Ishikawa (cell line): ENCODE measurements at regions not wholly inside any gene's neighbourhood (a gene's known extent, or its start where the extent isn't known, plus 50 kb on each side); places are given as distances from the start of the nearest gene placed in this dataset.

Experiments
- CEBPB ChIP-seq: IDR thresholded peaks from 2 replicates; pipeline ENCODE4 v1.6.1; 2012
- EP300 ChIP-seq: IDR thresholded peaks from 2 replicates; pipeline ENCODE4 v1.6.1; 2012; ENCODE audit warnings: borderline replicate concordance
- MAX ChIP-seq: IDR thresholded peaks from 2 replicates; pipeline ENCODE4 v1.6.1; 2012
- NFIC ChIP-seq: IDR thresholded peaks from 2 replicates; pipeline ENCODE4 v1.6.1; 2012
- RAD21 ChIP-seq: IDR thresholded peaks from 2 replicates; pipeline ENCODE4 v1.6.1; 2012; ENCODE audit warnings: low read depth
- REST ChIP-seq: IDR thresholded peaks from 2 replicates; pipeline ENCODE4 v1.6.1; 2012; ENCODE audit warnings: low read depth, mild to moderate bottlenecking
- TAF1 ChIP-seq: IDR thresholded peaks from 2 replicates; pipeline ENCODE4 v1.6.1; 2012; ENCODE audit warnings: low read depth, mild to moderate bottlenecking
- TCF12 ChIP-seq: IDR thresholded peaks from 2 replicates; pipeline ENCODE4 v1.6.1; 2012; ENCODE audit warnings: low read depth
- YY1 ChIP-seq: IDR thresholded peaks from 2 replicates; pipeline ENCODE4 v1.6.1; 2012; ENCODE audit warnings: low read depth

- TF ChIP-seq REST (no peak), TAF1 (no peak), EP300 (no peak), MAX (no peak), CEBPB (no peak), YY1 (no peak), RAD21 (no peak), NFIC (no peak), TCF12 (no peak)
Measured at GRCh38 chr2:31696068-31696467, 115.3 kb upstream of the SRD5A2 start.
